Activated CD4-positive, alpha-beta T cell treated with anti-CD3 and anti-CD28 coated beads, Interleukin-2, amount 50 U/mL, for 24 hours (primary cell): ENCODE measurements at regions not wholly inside any gene's neighbourhood (a gene's known extent, or its start where the extent isn't known, plus 50 kb on each side); places are given as distances from the start of the nearest gene placed in this dataset.
"Not testable (repeated sequence)": the region's sequence is repeated elsewhere in the genome, so short reads cannot be mapped to it uniquely, and the experiment has no call there.

Experiments used
- DNase-seq, 2 donors: peaks; one replicate each; pipeline ENCODE4 v3.0.0-alpha.2; 2020; ENCODE audit warnings: low read depth in 1 of 2, low spot score in 1 of 2

- DNase-seq = no peak
These were observed 51.5 kb upstream of the MAP3K1 start for GRCh38 chr5:56763711-56764466.

- no peak for DNase-seq
These were observed 52.2 kb upstream of the MAP3K1 start for GRCh38 chr5:56763182-56763581.

DNA sequence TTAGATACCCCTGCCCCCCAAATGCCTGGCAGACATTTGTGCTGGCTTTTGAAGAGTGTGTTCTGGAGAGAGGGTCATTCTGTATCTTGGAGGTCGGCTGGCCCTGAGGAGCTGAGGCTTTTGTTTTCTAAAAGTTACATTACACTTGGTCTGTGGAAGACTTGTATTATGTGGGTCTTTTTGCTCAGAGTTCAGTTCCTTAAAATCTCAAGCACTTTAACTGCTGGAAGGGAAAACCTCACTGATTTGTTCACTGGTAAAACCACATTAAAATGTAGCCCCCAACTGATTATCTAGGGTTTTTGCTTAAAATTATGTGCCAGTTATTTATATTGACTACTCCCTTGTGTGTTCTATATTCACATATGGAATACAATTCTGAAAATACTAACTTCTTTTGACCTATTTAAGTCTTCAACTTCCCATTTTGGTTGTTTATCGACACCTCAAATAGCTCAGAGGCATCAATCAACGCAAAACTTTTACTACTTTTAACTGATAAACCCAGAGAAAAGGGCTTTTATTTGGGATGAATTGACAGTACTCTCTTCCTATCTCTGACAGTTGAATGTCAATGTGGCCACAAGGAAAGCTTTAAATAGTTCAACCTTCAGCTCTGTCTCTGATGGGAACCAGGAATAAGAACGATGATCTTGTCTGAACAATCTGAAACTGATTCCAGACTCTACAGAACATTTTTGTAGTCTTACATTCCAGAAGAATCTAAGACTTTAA, 54.0 kb upstream of the MAP3K1 start:
- DNase-seq = no peak

DNA sequence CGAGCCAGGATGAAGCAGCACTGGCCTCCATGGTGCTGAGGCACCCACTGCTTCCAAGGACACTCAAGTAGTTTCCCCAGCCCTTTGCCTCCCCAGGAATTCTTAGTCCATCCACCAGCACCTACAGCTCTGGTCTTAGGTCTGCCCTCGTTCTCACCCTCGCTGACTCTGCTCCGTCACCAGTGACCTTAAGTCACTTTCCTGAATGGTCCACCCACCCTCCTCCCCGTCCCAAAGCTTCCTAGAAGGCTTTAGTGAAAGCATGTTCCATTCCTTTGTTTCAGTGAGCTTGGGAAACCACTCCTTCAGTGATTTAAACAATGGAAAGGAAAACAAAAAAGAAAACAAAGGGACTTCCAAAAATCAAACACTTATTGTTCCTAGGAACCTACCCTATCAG, 54.6 kb upstream of the MAP3K1 start:
- DNase-seq = no peak

DNA sequence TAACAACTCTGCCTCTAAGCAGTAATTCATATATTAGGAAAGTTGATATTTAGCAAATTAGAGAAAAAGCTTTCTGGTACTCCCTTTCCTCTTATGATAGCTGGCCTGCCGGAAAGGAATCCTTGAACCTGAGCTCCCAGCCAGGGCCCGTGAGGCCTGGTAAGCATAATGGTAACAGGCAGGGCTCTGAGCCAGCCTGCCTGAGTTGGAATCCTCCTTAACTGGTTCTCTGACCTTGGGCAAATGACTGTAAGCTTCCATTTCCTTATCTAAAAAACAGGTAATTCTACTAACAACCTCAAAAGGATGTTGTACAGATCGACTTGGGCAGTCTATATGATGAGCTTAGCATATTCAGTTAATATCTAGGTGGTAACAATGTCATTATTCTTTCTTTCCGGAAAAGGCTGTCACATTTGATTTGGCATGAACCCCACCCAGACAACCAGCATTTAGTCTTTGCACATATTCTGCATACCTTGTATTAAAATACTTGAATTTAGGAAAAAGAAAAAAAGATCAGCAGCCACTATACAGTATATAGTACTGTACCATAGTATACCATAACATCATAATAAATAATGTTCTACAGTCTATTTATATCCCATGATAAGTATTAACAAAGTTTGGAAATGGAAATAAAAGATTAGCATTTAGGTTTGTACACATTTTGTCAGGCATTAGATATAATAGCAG, 55.7 kb upstream of the MAP3K1 start:
- no peak for DNase-seq

- no peak for DNase-seq
These were observed 58.3 kb upstream of the MAP3K1 start for GRCh38 chr5:56757077-56757476.

DNA sequence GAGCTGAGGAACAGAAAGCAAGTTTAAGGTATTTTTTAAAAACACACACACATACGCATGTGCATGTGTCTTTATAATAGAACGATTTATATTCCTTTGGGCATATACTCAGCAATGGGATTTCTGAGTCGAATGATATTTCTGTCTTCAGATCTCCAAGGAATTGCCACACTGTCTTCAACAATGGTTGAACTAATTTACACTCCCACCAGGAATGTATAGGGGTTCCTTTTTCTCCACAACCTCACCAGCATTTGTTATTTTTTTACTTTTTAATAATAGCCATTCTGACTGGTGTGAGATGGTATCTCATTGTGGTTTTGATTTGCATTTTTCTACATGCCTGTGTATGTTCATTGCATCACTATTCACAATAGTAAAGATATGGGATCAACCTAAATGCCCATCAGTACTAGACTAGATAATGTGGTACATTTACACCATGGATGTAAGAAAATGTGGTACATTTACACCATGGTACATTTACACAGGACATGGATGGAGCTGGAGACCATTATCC, 60.3 kb upstream of the MAP3K1 start:
- no peak for DNase-seq

- not testable (repeated sequence) for DNase-seq
These were observed 61.8 kb upstream of the MAP3K1 start for GRCh38 chr5:56753588-56753987.

DNA sequence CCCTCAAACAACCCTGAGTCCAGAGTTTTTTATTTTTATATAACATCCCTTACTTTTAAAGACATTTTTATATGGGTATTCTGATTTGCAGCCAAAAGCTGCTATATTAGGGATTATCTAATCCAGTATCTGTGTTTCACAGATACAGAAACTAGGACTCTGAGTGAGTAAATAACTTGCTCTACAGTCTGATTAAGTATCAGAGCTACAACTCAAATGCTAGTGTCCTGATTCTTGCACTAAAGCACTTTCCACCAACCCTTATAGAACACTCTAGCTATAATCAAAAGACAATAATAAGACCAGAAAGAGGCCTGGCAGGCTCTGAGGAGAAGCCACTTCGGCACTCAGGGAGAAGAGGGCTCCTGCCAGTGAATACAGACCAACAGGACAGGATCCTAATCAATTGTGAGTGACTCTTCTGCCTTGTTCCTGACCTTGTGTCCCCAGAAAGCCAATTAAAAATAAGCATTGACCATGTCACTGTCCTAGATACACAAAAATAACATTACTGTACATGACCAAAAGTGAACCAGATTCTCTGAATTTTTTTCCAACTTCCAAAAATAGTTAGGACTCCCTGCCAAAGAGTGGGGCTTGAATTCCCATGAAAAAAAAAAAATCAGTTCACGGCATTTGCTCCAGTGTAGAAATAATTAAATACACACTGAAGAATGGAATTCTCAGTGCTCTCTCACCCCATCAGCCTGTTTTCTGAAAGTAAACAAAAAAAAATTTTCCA, 63.6 kb upstream of the MAP3K1 start:
- no peak for DNase-seq

DNA sequence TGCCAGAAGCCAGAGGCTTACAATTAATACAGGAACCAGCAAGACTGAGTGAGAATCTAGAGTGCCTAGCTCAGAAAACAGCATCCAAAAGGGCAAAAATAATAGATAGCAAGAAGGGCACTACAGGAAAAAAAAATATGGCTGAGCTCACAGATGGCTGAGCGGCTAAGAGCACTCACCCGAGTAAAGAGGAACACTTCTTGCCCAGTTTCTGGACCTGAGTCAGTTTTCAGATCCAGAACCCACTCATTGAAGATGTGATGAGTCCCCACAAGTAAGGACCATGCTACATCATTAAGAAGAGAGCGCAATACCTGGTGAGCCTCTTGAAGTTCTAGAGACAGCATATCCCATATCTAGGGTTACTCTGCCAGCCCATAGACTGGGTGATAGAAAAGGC, 65.5 kb upstream of the MAP3K1 start:
- no peak for DNase-seq

DNA sequence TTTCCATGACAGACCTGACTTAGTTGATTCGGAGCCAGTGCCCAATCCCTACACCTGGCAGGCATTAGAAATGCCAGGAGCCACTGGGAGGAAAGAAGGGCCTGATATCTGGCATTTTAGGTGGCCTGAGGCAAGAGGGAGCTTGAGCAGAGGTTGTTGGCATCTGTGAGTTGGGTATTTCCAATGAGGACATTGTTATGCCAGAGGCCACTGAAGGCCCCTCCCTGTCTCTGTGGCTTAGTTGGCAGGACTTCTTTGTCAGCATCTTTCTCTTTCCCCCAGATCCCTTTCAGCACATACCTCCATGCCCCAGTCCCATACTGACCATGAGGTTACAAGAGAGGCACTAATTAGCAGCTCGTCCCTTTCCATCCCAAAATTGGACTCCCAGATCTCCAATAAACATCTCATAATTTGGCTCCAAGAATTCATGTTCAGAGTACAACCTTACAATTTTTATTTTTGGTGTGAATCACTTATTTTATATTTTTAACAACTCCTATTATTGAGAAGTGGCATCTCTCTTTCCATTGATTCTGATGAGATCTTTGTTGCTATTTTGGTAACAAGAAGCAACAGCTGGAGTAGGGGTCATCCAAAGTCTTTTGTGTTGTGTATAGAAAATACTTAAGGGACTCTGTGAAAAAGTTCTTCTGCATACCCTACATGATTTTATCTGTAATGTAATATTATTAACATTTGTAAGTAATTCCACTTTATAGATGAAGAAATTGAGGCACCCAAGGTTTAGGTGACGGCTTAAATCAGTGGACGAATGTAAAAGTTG, 68.6 kb upstream of the MAP3K1 start:
- no peak for DNase-seq

DNA sequence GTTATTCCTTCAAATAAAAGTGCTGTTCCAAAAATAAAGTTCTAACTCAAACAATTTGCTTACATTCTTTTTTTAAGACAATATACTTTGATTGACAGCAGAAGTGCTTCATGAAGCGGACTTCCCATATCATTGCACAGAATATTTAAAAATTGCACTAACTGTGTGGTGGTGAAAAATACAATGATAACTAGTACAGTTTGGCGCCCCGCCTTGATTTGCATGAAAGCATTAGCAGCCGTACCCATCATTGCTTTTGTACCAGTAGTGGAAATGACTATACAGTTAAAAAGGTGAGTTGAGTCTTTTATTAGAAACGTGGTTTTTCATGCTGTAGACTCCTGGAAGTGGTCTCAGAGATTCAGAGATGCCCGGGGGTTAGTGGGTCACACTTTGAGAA, 69.5 kb upstream of the MAP3K1 start:
- no peak for DNase-seq

DNA sequence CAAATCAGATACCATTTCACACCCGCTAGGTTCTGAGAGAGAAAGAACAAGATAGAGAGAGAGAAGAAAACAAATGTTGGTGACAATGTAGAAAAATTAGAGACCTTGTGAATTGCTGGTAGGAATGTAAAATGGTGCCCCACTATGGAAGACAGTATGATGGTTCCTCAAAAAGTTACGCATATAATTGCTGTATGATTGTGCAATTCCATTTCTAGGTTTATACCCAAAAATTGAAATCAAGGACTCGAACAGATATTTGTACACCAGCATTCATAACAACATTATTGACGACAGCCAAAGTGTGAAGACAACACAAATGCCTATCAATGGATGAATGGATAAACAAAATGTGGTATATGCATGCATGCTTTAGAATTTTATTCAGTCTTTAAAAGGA, 74.5 kb upstream of the MAP3K1 start:
- DNase-seq = no peak

- no peak for DNase-seq
These were observed 75.4 kb upstream of the MAP3K1 start for GRCh38 chr5:56739990-56740389.

DNA sequence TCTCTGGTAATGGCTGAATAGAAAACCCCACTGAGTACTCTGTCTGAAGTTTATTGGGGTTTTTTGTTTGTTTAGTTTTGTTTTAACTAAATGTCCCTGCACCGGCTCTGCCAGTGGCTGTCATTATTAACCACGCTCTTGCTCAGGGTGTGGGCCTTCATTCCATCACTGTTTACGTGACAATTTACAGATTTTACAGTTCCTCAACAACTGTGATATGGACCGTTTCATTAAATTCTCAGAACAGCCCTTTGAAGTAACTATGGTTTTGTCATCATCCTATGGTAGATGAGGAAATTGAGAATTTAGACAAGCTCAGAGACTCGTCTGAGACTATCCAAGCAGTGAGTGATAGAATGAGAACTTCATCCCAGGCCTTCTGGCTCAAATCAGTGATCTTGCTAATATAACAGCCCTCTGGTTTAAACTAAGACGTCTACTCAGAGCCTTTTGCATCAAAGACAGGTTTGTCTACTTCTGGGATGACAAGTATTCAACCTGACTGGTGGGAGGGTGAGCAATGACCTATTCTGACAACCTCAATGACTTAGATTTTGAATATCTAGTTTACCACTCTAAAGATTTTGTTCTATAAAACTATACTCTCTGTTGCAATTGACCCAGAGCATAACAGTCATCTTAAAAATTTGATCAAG, 77.3 kb upstream of the MAP3K1 start:
- DNase-seq = no peak

DNA sequence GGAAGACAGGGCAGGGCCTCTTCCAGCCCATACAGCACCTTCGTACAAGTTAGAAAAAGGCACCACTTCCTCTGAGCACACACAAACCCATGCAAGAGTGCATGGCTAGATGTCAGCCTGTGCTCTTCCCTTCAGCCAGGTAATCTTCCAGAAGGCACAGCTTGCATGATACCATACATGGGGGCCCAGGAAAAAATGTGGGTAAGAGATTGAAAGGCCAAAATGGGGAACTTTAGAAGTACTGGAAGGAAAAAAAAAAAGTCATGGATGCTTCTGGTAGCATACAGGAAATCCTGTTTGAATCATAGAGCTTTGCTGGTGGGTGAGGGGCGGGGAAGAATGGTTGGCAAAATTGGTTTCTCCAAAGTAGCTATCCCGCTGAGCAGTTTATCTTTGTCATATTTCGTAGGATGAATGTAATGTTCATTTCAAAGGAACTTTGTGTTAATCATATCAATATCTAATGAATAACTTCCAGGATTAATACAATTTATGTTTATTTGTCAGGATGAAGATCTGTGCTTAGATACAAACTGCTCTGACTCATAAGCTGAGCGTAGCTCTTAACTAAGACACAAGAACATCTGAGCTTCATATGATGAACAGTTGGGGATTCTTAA, 78.2 kb upstream of the MAP3K1 start:
- DNase-seq = no peak

GRCh38 chr5:56735849-56736641, 79.3 kb upstream of the MAP3K1 start:
- no peak for DNase-seq

DNA sequence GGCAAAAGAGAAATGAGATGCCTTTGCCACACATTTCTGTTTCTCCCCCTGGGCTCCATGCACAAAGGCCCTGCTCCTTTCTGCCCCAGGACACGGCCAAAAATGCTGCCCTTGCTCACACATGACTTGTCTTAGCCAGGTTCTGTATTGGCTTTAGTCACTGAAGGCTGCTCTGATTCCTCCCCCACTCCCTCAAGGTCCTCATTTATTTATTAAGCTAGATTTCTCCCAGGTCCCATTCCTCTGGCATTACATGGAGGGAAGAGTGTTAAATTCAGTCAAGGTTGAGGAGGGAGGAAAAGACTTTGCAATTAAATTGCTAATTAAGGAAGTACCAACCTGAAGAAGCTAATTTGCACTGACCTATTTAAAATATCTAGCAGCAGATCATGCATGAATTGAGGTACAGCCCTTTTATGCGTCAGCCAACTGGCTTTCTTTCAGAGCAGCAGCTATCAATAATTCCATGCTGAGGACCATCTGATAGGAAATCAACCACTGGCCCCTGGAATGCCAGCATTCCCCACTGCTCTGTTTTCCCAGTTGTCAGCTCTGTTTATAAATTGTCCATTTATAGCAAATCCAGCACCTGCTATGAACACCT, 81.2 kb upstream of the MAP3K1 start:
- DNase-seq = no peak
